Panc1 (cell line): ENCODE measurements at regions not wholly inside any gene's neighbourhood (a gene's known extent, or its start where the extent isn't known, plus 50 kb on each side); places are given as distances from the start of the nearest gene placed in this dataset.

Experiments used
- ATAC-seq: fragments of 200-7000 bp; cut with Tn5 transposase; 2 replicates; pipeline ENCODE4 v1.9.1; 2020; ENCODE audit warnings: mild to moderate bottlenecking, moderate library complexity
- BruUV-seq: library from RNA; stranded (reverse); fragments of 400-500 nt; replicated peaks from 2 replicates; lab custom pipeline; 2021; lab: Mats Ljungman, UMichigan
- CTCF ChIA-PET: fragments of 300-600 bp; sonication (Branson Sonifier 250); formaldehyde crosslinking; loops from one replicate; lab custom pipeline; 2022; ENCODE audit warnings: antibody characterized with exemption; lab: Charles Lee
- POLR2A ChIA-PET: fragments of 300-600 bp; sonication (Branson Sonifier 250); formaldehyde crosslinking; loops from one replicate; lab custom pipeline; 2022; ENCODE audit warnings: antibody characterized with exemption; lab: Charles Lee
- DNase-seq: peaks from one replicate; pipeline ENCODE4 v3.0.0-alpha.2; 2010; ENCODE audit warnings: low read depth, low spot score
- H3K27ac ChIP-seq: 2 replicates; pipeline ENCODE4 v1.5.1; 2011; ENCODE audit warnings: mild to moderate bottlenecking, low read length, inconsistent platforms
- H3K27me3 ChIP-seq: fragments of 200-500 bp; sonication (Bioruptor generic); 2 replicates; pipeline ENCODE4 v1.6.0; 2014; ENCODE audit warnings: low read length, inconsistent platforms; ENCODE audit not compliant: control insufficient read depth, insufficient read depth
- H3K36me3 ChIP-seq: fragments of 200-500 bp; sonication (Bioruptor generic); 2 replicates; pipeline ENCODE4 v1.5.1; 2014; ENCODE audit warnings: inconsistent platforms, mild to moderate bottlenecking, low read length, moderate library complexity; ENCODE audit not compliant: control insufficient read depth, insufficient read depth
- H3K4me1 ChIP-seq: 2 replicates; pipeline ENCODE4 v1.5.1; 2011; ENCODE audit warnings: inconsistent platforms, mild to moderate bottlenecking, low read length, moderate library complexity; ENCODE audit not compliant: control insufficient read depth, insufficient read depth
- H3K4me3 ChIP-seq, 2 experiments: 2 replicates each; pipeline ENCODE4 v1.5.1; 2011 to 2012; ENCODE audit warnings: low read depth in 2 of 2, low read length in 2 of 2, mild to moderate bottlenecking in 2 of 2, inconsistent platforms in 1 of 2, moderate library complexity in 1 of 2
- H3K9me3 ChIP-seq: fragments of 200-500 bp; sonication (Bioruptor generic); 2 replicates; pipeline ENCODE4 v1.5.1; 2014; ENCODE audit warnings: low read depth, mild to moderate bottlenecking, inconsistent platforms, low read length, moderate library complexity; ENCODE audit not compliant: control insufficient read depth, insufficient read depth
- POLR2AphosphoS5 ChIP-seq: IDR thresholded peaks from 2 replicates; pipeline ENCODE4 v1.6.1; 2012; ENCODE audit warnings: mild to moderate bottlenecking, low read depth, low read length, moderate library complexity
- SIN3A ChIP-seq: IDR thresholded peaks from 2 replicates; pipeline ENCODE4 v1.6.1; 2012; ENCODE audit warnings: low read depth, mild to moderate bottlenecking, low read length, moderate library complexity, borderline replicate concordance; ENCODE audit not compliant: insufficient read depth
- TCF7L2 ChIP-seq: IDR thresholded peaks from 2 replicates; pipeline ENCODE4 v1.6.1; 2011; ENCODE audit warnings: mild to moderate bottlenecking, low read depth, low read length, inconsistent platforms
- in situ Hi-C: cut with HindIII; loops from 2 replicates; pipeline ENCODE4 v1.10.0; 2016; ENCODE audit warnings: low sequenced_read_pairs, low pct_unique_long_range_greater_than_20kb
- intact Hi-C: fragments of 100-400 bp; cut with micrococcal nuclease; formaldehyde crosslinking; loops from one replicate; pipeline ENCODE4 v1.10.0; 2022; ENCODE audit not compliant: unreplicated experiment
- TF ChIP-seq, protein P1 (sequence below), 2 experiments: IDR thresholded peaks; 2 replicates each; pipeline ENCODE4 v1.6.1; 2011 to 2012; ENCODE audit warnings: low read depth in 2 of 2, control low read depth in 1 of 2, low read length in 1 of 2, mild to moderate bottlenecking in 1 of 2, moderate library complexity in 1 of 2; ENCODE audit not compliant: insufficient read depth in 1 of 2
- TF ChIP-seq, protein P2 (sequence below): fragments of 450-650 bp; IDR thresholded peaks from 2 replicates; pipeline ENCODE4 v1.5.1; 2017; ENCODE audit warnings: mild to moderate bottlenecking

DNA sequence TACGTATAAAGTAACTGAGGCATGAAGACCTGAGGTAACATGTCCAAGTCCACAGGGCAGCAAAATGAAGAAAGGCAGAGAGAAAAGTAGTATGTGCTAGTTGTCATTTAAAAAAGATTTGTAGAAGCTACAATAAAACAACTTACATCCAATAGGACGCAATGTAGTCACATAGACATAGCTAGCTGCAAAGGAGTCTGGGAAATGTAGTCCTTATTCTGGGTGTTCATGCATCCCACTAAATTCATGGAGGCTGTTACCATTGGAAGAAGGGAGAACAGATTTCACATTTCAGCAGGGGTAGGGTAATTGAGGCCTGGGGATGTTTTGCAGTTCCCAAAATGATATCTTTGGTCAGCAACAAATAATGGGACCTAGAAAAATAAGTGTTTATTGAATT lies 571.4 kb downstream of the MIAT start:
- no TSS peak for BruUV-seq
- ATAC-seq, result no peak
- CTCF ChIA-PET, result no interaction called here

DNA sequence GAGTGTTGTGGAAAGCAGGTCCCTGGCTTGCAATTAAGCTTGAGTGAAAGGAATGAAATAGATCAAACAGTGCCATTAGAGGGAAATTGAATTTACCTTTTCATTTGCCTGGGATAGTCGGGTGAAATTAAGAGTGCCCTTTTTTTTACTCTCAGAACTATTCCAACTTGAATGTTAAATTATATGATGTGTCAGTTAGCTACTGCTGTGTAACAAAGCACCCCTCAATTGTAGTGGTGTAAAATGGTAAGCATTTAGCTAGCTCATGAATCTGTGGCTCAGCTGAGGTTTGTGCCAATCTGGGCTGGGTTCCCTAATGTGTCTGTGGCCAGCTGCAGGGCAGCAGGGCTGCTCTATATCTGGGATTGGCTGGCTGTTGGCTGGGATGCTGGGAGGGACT lies 571.4 kb downstream of the MN1 start:
- no TSS peak for BruUV-seq
- Histone ChIP-seq H3K27ac (no peak overlapping the region), H3K4me3 (no peak overlapping the region), H3K27me3 (no peaks in the 10 kb centered on the region; the same call in 1 of the 2 replicates), H3K4me1 (no peaks in the 10 kb centered on the region), H3K36me3 (no peaks in the 10 kb centered on the region), H3K9me3 (no peaks in the 10 kb centered on the region)
- CTCF ChIA-PET, result no interaction called here
- in situ Hi-C loops, result no loop called here
- ATAC-seq (no peak), DNase-seq (no peak)
- intact Hi-C loops, result no loop called here
- POLR2A ChIA-PET, result no interaction called here
- TF ChIP-seq, protein P1, sequence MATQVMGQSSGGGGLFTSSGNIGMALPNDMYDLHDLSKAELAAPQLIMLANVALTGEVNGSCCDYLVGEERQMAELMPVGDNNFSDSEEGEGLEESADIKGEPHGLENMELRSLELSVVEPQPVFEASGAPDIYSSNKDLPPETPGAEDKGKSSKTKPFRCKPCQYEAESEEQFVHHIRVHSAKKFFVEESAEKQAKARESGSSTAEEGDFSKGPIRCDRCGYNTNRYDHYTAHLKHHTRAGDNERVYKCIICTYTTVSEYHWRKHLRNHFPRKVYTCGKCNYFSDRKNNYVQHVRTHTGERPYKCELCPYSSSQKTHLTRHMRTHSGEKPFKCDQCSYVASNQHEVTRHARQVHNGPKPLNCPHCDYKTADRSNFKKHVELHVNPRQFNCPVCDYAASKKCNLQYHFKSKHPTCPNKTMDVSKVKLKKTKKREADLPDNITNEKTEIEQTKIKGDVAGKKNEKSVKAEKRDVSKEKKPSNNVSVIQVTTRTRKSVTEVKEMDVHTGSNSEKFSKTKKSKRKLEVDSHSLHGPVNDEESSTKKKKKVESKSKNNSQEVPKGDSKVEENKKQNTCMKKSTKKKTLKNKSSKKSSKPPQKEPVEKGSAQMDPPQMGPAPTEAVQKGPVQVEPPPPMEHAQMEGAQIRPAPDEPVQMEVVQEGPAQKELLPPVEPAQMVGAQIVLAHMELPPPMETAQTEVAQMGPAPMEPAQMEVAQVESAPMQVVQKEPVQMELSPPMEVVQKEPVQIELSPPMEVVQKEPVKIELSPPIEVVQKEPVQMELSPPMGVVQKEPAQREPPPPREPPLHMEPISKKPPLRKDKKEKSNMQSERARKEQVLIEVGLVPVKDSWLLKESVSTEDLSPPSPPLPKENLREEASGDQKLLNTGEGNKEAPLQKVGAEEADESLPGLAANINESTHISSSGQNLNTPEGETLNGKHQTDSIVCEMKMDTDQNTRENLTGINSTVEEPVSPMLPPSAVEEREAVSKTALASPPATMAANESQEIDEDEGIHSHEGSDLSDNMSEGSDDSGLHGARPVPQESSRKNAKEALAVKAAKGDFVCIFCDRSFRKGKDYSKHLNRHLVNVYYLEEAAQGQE (IDR thresholded peaks at IDR 0.05; ENCODE audit: insufficient read depth in 1 of 2, low read depth in 2 of 2, low read length in 1 of 2), result no peak
- TF ChIP-seq SIN3A (no peak), TCF7L2 (no peak), POLR2AphosphoS5 (no peak)
- TF ChIP-seq, protein P2, sequence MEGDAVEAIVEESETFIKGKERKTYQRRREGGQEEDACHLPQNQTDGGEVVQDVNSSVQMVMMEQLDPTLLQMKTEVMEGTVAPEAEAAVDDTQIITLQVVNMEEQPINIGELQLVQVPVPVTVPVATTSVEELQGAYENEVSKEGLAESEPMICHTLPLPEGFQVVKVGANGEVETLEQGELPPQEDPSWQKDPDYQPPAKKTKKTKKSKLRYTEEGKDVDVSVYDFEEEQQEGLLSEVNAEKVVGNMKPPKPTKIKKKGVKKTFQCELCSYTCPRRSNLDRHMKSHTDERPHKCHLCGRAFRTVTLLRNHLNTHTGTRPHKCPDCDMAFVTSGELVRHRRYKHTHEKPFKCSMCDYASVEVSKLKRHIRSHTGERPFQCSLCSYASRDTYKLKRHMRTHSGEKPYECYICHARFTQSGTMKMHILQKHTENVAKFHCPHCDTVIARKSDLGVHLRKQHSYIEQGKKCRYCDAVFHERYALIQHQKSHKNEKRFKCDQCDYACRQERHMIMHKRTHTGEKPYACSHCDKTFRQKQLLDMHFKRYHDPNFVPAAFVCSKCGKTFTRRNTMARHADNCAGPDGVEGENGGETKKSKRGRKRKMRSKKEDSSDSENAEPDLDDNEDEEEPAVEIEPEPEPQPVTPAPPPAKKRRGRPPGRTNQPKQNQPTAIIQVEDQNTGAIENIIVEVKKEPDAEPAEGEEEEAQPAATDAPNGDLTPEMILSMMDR, result no peak

More for the DNA sequence above, 571.4 kb downstream of the MIAT start:
- Histone ChIP-seq H3K4me3 (no peak overlapping the region), H3K4me1 (no peaks in the 10 kb centered on the region), H3K27ac (no peak overlapping the region), H3K9me3 (no peaks in the 10 kb centered on the region), H3K27me3 (no peaks in the 10 kb centered on the region; the same call in 1 of the 2 replicates), H3K36me3 (no peaks in the 10 kb centered on the region)
- in situ Hi-C loops, result no loop called here
- intact Hi-C loops, result no loop called here
- POLR2A ChIA-PET, result no interaction called here
- TF ChIP-seq, protein P2, result no peak
- TF ChIP-seq TCF7L2, result no peak
- TF ChIP-seq, protein P1 (IDR thresholded peaks at IDR 0.05; ENCODE audit: insufficient read depth in 1 of 2, low read depth in 2 of 2, low read length in 1 of 2), result no peak
- no peak for TF ChIP-seq POLR2AphosphoS5
- TF ChIP-seq SIN3A, result no peak
- no peak for DNase-seq
